ENCODE measurements at regions not wholly inside any gene's neighbourhood (a gene's known extent, or its start where the extent isn't known, plus 50 kb on each side); places are given as distances from the start of the nearest gene placed in this dataset.

GRCh38 chr5:173745557-173745956 is 129.1 kb upstream of the BOD1 start (continued):
- TF ChIP-seq ZNF699 (CRISPR knock-in tag; IDR thresholded peaks at IDR 0.05; ENCODE audit: insufficient replicate concordance), result no peak
- no peak for TF ChIP-seq ZFP1 (CRISPR knock-in tag; IDR thresholded peaks at IDR 0.05)

GRCh38 chr5:173746047-173746646 is 129.7 kb upstream of the BOD1 start:
- Histone ChIP-seq H2AFZ (ENCODE audit: low read depth, low read length) (peak overlapping the region; percentile 75), H3K4me2 (ENCODE audit: insufficient read depth, low read length) (no peak overlapping the region)
- FAIRE-seq, result peak; percentile 56
- TF ChIP-seq MAFF (IDR thresholded peaks at IDR 0.05; ENCODE audit: low read length) (peak; percentile 64), SMARCE1 (IDR thresholded peaks at IDR 0.05) (peak; percentile 49; the same call in 1 of the 2 replicates), L3MBTL2 (IDR thresholded peaks at IDR 0.05) (peak; percentile 16; the same call in 1 of the 2 replicates), ZNF592 (IDR thresholded peaks at IDR 0.05) (peak; percentile 60), KAT7 (CRISPR knock-in tag; IDR thresholded peaks at IDR 0.05; ENCODE audit: borderline replicate concordance) (no peak), CBFA2T3 (IDR thresholded peaks at IDR 0.05) (peak; percentile 18; the same call in 1 of the 2 replicates), DACH1 (IDR thresholded peaks at IDR 0.05; ENCODE audit: partially characterized antibody) (peak; percentile 29), JUNB (CRISPR knock-in tag; conservative IDR thresholded peaks at IDR 0.05) (no peak), CCNT2 (IDR thresholded peaks at IDR 0.05; ENCODE audit: borderline replicate concordance, extremely low read depth, insufficient read length, low read depth, low read length) (no peak), SMARCA4 (IDR thresholded peaks at IDR 0.05) (peak; percentile 72), CHCHD3 (CRISPR knock-in tag; IDR thresholded peaks at IDR 0.05) (no peak), DPF2 (IDR thresholded peaks at IDR 0.05) (peak; percentile 69; the same call in 1 of the 2 replicates), FOXK2 (conservative IDR thresholded peaks at IDR 0.05 in 1 of 2, IDR thresholded peaks at IDR 0.05 in 1 of 2; ENCODE audit: low read depth in 2 of 2) (peak in 1 of 2 experiments; percentile 48; a peak in 1 of 4 replicates), ARID1B (IDR thresholded peaks at IDR 0.05) (peak; percentile 55), SOX6 (IDR thresholded peaks at IDR 0.05) (peak; percentile 93), MEF2A (IDR thresholded peaks at IDR 0.05; ENCODE audit: control insufficient read depth, low read depth, low read length) (no peak)

More at GRCh38 chr5:173746047-173746646, 129.7 kb upstream of the BOD1 start:
- Histone ChIP-seq H3K27me3 (ENCODE audit: control insufficient read depth in 2 of 2, insufficient read depth in 2 of 2, low read length in 2 of 2) (no peaks in the 10 kb centered on the region), H3K27ac (ENCODE audit: extremely low read depth, low read depth, low read length) (peak overlapping the region; percentile 57; the same call in 2 of the 3 replicates), H3K9me1 (ENCODE audit: control insufficient read depth, insufficient read depth, low read length) (no peaks in the 10 kb centered on the region), H3K9me3 (replicated peaks; ENCODE audit: control insufficient read depth, insufficient read depth, low read depth, low read length) (no peaks in the 10 kb centered on the region), H4K20me1 (replicated peaks; ENCODE audit: control insufficient read depth, insufficient read depth, low read length) (no peaks in the 10 kb centered on the region), H3K9ac (ENCODE audit: insufficient read depth in 1 of 2, low read depth in 2 of 2, low read length in 2 of 2) (no peak overlapping the region), H3K79me2 (ENCODE audit: control insufficient read depth, insufficient read depth, low read length) (no peaks in the 10 kb centered on the region), H3K4me3 (no peak overlapping the region), H3K36me3 (ENCODE audit: control insufficient read depth, insufficient read depth, low read length) (no peaks in the 10 kb centered on the region), H3K4me1 (replicated peaks in 1 of 2; ENCODE audit: control insufficient read depth in 2 of 2, insufficient read depth in 2 of 2, low read length in 2 of 2) (peaks cover 0 to 17% of the 10 kb centered on the region in 2 experiments; a peak in 3 of 5 replicates)
- ChIA-PET POLR2A (interaction anchor here (0.6 to 1.6 kb wide), 4 partner anchors 14 to 121 kb away, joined by 3 to 7 read pairs (median 3); no protein-coding TSS in a partner anchor), CTCF (ENCODE audit: low intra/inter-chr PET ratio) (no interaction called here)
- ATAC-seq, result peak; percentile 44; the same call in 1 of the 3 replicates
- DNase-seq (ENCODE audit: extremely low read depth in 1 of 4, low spot score in 3 of 4), result peak in 1 of 4 experiments; percentile 65
- in situ Hi-C loops (cut with MboI) (no loop called here), intact Hi-C loops (cut with micrococcal nuclease) (no loop called here)
- WGBS (ENCODE audit: insufficient coverage, low coverage, missing lambda C conversion rate), result 8% methylated on average over 6 of the region's 6 CpGs
- no TSS peak for BruUV-seq (replicated peaks)

All from K562 (cell line).